Sigmoid colon (tissue), 6 donors: ENCODE measurements at regions not wholly inside any gene's neighbourhood (a gene's known extent, or its start where the extent isn't known, plus 50 kb on each side); places are given as distances from the start of the nearest gene placed in this dataset.

ENCODE experiments used
- DNase-seq: peaks from one replicate; pipeline ENCODE4 v3.0.0-alpha.2; 2019
- H3K27ac ChIP-seq, 4 donors: fragments of 200-600 bp; sonication (generic); one replicate each; pipeline ENCODE4 v1.5.1; 2016 to 2019; ENCODE audit warnings: mild to moderate bottlenecking in 1 of 4
- H3K27me3 ChIP-seq, 3 donors: fragments of 200-600 bp; sonication (generic); one replicate each; pipeline ENCODE4 v1.5.1; 2019; ENCODE audit warnings: mild to moderate bottlenecking in 1 of 3
- H3K36me3 ChIP-seq, 4 donors: fragments of 200-600 bp; sonication (generic); one replicate each; pipeline ENCODE4 v1.5.1; 2016 to 2019
- H3K4me1 ChIP-seq, 4 donors: fragments of 200-600 bp; sonication (generic); one replicate each; pipeline ENCODE4 v1.5.1; 2017 to 2019
- H3K4me3 ChIP-seq, 4 donors: fragments of 200-600 bp; sonication (generic); one replicate each; pipeline ENCODE4 v1.5.1; 2017 to 2019; ENCODE audit warnings: mild to moderate bottlenecking in 2 of 4, moderate library complexity in 1 of 4
- H3K9me3 ChIP-seq, 4 donors: fragments of 200-600 bp in 3 of 4; sonication (generic) in 3 of 4; one replicate each; pipeline versions ENCODE4 v1.5.1 to v1.6.1; 2013 to 2019
- CTCF ChIP-seq, 4 experiments: fragments of 450-650 bp in 3 of 4; fragments of 200-600 bp in 1 of 4; IDR thresholded peaks; one replicate each; pipeline ENCODE4 v1.5.1; 2016 to 2019; ENCODE audit warnings: antibody characterized with exemption in 4 of 4, mild to moderate bottlenecking in 3 of 4, moderate library complexity in 2 of 4
- EP300 ChIP-seq, 4 donors: sonication (generic); formaldehyde crosslinking; IDR thresholded peaks; one replicate each; pipeline ENCODE4 v1.6.1; 2017; ENCODE audit warnings: antibody characterized with exemption in 4 of 4
- POLR2A ChIP-seq, 2 donors: fragments of 450-650 bp; IDR thresholded peaks; one replicate each; pipeline ENCODE4 v1.6.1; 2016; ENCODE audit warnings: antibody characterized with exemption in 2 of 2, mild to moderate bottlenecking in 2 of 2, moderate library complexity in 2 of 2
- POLR2AphosphoS5 ChIP-seq, 4 donors: sonication (generic); formaldehyde crosslinking; IDR thresholded peaks; one replicate each; pipeline ENCODE4 v1.6.1; 2017; ENCODE audit warnings: antibody characterized with exemption in 4 of 4
- WGBS, 2 donors: extraction: QIAGEN DNeasy Blood & Tissue Kit; methylation state at CpG; one replicate each; pipeline ENCODE4 v1.1.7; 2013; 5-methylcytosine and 5-hydroxymethylcytosine counted together
- intact Hi-C: fragments of 100-400 bp; cut with DNase I; formaldehyde crosslinking; loops from one replicate; pipeline ENCODE4 v1.15.1; 2023
- donor health status: healthy with polysubstance abuse.
- donor health status: healthy.

GRCh38 chr12:22967171-22967570, 342.2 kb downstream of the ETNK1 start:
- intact Hi-C loops: no loop called here

GRCh38 chr12:22969521-22969920, 344.6 kb downstream of the ETNK1 start:
- Histone ChIP-seq H3K4me3 (no peak overlapping the region), H3K9me3 (no peaks in the 10 kb centered on the region), H3K4me1 (no peaks in the 10 kb centered on the region), H3K27me3 (peaks cover 0 to 10% (median 0%) of the 10 kb centered on the region in 3 donors), H3K27ac (no peak overlapping the region), H3K36me3 (no peaks in the 10 kb centered on the region)
- intact Hi-C loops: no loop called here
- 73 to 79% methylated on average over 4 of the region's 4 CpGs for WGBS, 2 donors
- TF ChIP-seq POLR2A (IDR thresholded peaks at IDR 0.05) (no peak), POLR2AphosphoS5 (IDR thresholded peaks at IDR 0.05) (no peak), EP300 (IDR thresholded peaks at IDR 0.05) (no peak), CTCF (IDR thresholded peaks at IDR 0.05) (no peak)
- DNase-seq: no peak

More at GRCh38 chr12:22967171-22967570, 342.2 kb downstream of the ETNK1 start:
- H3K27me3 ChIP-seq: peaks cover 0 to 31% (median 0%) of the 10 kb centered on the region in 3 donors
- H3K9me3 ChIP-seq: no peaks in the 10 kb centered on the region
- no peak overlapping the region for H3K4me3 ChIP-seq
- H3K4me1 ChIP-seq: no peaks in the 10 kb centered on the region
- H3K36me3 ChIP-seq: no peaks in the 10 kb centered on the region
- H3K27ac ChIP-seq: no peak overlapping the region
- TF ChIP-seq POLR2A (IDR thresholded peaks at IDR 0.05) (no peak), CTCF (IDR thresholded peaks at IDR 0.05) (no peak), POLR2AphosphoS5 (IDR thresholded peaks at IDR 0.05) (no peak), EP300 (IDR thresholded peaks at IDR 0.05) (no peak)
- DNase-seq: no peak

- H3K27ac ChIP-seq: no peak overlapping the region
- intact Hi-C loops: no loop called here
- H3K9me3 ChIP-seq: no peaks in the 10 kb centered on the region
- H3K36me3 ChIP-seq: no peaks in the 10 kb centered on the region
- H3K27me3 ChIP-seq: no peaks in the 10 kb centered on the region
- H3K4me1 ChIP-seq: no peaks in the 10 kb centered on the region
- no peak overlapping the region for H3K4me3 ChIP-seq
- DNase-seq: no peak
- 76 to 79% methylated on average over 6 of the region's 6 CpGs for WGBS, 2 donors
- TF ChIP-seq EP300 (IDR thresholded peaks at IDR 0.05): no peak
- no peak for TF ChIP-seq CTCF (IDR thresholded peaks at IDR 0.05)
- TF ChIP-seq POLR2AphosphoS5 (IDR thresholded peaks at IDR 0.05): no peak
- TF ChIP-seq POLR2A (IDR thresholded peaks at IDR 0.05): no peak
These were observed 346.3 kb downstream of the ETNK1 start for GRCh38 chr12:22971247-22971646.

DNA sequence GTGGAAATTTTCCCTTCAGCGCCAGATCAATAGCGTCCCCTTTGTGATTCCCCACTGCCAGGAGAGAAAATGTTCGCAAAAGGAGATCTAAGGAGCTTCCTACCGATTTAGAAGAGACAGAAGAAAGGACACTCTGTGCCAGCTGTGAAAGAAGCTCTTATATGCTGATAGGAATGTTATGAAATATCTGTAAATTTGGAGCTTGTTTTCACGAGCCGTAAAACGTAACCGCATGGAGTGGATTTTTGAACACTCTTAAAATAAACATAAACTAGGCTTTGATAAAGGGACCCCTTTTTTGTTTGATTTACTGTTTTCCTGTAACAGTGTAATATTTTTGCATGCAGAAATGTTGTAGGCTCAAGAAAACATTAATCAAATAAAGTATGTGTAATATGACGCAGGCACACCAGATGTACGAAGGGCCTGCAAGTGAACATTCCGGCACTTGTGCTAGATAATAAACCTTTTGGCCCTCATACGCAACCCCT, 346.8 kb downstream of the ETNK1 start:
- no peaks in the 10 kb centered on the region for H3K9me3 ChIP-seq
- intact Hi-C loops: no loop called here
- no peak overlapping the region for H3K4me3 ChIP-seq
- H3K36me3 ChIP-seq: no peaks in the 10 kb centered on the region
- no peaks in the 10 kb centered on the region for H3K4me1 ChIP-seq
- TF ChIP-seq POLR2AphosphoS5 (IDR thresholded peaks at IDR 0.05) (peak in 1 of 4 donors; percentile 8), CTCF (IDR thresholded peaks at IDR 0.05) (no peak)
- no peak for DNase-seq
- no peak overlapping the region for H3K27ac ChIP-seq
- no peaks in the 10 kb centered on the region for H3K27me3 ChIP-seq
- 77 to 82% methylated on average over 12 of the region's 12 CpGs for WGBS, 2 donors

GRCh38 chr12:22974865-22975264, 349.9 kb downstream of the ETNK1 start:
- Histone ChIP-seq H3K27me3 (no peaks in the 10 kb centered on the region), H3K4me3 (no peak overlapping the region), H3K4me1 (no peaks in the 10 kb centered on the region), H3K9me3 (no peaks in the 10 kb centered on the region), H3K36me3 (no peaks in the 10 kb centered on the region), H3K27ac (no peak overlapping the region)
- no peak for DNase-seq
- intact Hi-C loops: no loop called here
- TF ChIP-seq POLR2A (IDR thresholded peaks at IDR 0.05) (no peak), POLR2AphosphoS5 (IDR thresholded peaks at IDR 0.05) (no peak), EP300 (IDR thresholded peaks at IDR 0.05) (no peak), CTCF (IDR thresholded peaks at IDR 0.05) (no peak)
